ENCODE measurements at regions not wholly inside any gene's neighbourhood (a gene's known extent, or its start where the extent isn't known, plus 50 kb on each side); places are given as distances from the start of the nearest gene placed in this dataset.

DNA sequence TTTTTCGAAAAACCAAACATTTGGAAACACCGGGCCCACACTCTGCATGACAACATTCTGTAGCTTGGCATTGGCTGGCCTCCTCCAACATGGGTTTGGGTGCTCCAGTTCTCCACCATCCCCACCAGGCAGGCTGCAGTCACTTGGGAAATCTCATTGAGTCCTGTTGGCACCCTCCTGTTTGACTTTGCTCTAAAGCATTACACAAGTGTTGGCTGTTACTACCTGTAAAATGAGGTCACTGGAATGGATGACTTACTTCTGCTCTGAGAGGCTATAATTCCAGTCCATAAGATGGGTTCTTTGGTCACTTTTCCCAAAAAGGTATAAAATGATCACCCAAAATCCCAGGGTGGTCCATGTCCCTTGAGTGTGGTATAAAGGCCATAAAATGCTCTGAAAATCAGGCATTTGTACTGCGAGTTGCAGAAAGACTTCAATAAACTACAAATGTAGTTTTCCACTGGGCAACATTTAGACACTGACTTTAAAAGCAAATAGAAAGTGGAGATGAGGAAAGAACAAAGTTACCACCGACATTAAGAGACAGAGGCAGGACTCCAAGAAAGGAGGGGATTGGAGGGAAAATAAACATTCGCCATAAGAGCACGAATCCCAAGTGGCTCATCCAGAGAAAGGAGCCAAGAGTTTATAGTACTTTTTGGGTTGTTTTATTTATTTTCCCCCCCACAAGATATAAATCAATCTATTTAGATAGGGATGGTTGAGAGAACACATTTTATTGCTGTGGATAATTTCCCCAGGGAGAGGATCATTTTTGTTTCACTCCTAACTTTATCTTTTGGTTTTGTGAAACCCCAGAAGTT is 295.1 kb downstream of the TLE1 start (continued):
- TF ChIP-seq, protein P1, sequence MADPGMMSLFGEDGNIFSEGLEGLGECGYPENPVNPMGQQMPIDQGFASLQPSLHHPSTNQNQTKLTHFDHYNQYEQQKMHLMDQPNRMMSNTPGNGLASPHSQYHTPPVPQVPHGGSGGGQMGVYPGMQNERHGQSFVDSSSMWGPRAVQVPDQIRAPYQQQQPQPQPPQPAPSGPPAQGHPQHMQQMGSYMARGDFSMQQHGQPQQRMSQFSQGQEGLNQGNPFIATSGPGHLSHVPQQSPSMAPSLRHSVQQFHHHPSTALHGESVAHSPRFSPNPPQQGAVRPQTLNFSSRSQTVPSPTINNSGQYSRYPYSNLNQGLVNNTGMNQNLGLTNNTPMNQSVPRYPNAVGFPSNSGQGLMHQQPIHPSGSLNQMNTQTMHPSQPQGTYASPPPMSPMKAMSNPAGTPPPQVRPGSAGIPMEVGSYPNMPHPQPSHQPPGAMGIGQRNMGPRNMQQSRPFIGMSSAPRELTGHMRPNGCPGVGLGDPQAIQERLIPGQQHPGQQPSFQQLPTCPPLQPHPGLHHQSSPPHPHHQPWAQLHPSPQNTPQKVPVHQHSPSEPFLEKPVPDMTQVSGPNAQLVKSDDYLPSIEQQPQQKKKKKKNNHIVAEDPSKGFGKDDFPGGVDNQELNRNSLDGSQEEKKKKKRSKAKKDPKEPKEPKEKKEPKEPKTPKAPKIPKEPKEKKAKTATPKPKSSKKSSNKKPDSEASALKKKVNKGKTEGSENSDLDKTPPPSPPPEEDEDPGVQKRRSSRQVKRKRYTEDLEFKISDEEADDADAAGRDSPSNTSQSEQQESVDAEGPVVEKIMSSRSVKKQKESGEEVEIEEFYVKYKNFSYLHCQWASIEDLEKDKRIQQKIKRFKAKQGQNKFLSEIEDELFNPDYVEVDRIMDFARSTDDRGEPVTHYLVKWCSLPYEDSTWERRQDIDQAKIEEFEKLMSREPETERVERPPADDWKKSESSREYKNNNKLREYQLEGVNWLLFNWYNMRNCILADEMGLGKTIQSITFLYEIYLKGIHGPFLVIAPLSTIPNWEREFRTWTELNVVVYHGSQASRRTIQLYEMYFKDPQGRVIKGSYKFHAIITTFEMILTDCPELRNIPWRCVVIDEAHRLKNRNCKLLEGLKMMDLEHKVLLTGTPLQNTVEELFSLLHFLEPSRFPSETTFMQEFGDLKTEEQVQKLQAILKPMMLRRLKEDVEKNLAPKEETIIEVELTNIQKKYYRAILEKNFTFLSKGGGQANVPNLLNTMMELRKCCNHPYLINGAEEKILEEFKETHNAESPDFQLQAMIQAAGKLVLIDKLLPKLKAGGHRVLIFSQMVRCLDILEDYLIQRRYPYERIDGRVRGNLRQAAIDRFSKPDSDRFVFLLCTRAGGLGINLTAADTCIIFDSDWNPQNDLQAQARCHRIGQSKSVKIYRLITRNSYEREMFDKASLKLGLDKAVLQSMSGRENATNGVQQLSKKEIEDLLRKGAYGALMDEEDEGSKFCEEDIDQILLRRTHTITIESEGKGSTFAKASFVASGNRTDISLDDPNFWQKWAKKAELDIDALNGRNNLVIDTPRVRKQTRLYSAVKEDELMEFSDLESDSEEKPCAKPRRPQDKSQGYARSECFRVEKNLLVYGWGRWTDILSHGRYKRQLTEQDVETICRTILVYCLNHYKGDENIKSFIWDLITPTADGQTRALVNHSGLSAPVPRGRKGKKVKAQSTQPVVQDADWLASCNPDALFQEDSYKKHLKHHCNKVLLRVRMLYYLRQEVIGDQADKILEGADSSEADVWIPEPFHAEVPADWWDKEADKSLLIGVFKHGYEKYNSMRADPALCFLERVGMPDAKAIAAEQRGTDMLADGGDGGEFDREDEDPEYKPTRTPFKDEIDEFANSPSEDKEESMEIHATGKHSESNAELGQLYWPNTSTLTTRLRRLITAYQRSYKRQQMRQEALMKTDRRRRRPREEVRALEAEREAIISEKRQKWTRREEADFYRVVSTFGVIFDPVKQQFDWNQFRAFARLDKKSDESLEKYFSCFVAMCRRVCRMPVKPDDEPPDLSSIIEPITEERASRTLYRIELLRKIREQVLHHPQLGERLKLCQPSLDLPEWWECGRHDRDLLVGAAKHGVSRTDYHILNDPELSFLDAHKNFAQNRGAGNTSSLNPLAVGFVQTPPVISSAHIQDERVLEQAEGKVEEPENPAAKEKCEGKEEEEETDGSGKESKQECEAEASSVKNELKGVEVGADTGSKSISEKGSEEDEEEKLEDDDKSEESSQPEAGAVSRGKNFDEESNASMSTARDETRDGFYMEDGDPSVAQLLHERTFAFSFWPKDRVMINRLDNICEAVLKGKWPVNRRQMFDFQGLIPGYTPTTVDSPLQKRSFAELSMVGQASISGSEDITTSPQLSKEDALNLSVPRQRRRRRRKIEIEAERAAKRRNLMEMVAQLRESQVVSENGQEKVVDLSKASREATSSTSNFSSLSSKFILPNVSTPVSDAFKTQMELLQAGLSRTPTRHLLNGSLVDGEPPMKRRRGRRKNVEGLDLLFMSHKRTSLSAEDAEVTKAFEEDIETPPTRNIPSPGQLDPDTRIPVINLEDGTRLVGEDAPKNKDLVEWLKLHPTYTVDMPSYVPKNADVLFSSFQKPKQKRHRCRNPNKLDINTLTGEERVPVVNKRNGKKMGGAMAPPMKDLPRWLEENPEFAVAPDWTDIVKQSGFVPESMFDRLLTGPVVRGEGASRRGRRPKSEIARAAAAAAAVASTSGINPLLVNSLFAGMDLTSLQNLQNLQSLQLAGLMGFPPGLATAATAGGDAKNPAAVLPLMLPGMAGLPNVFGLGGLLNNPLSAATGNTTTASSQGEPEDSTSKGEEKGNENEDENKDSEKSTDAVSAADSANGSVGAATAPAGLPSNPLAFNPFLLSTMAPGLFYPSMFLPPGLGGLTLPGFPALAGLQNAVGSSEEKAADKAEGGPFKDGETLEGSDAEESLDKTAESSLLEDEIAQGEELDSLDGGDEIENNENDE (IDR thresholded peaks at IDR 0.05; ENCODE audit: insufficient replicate concordance, low read length) = no peak
- TF ChIP-seq EP300 (IDR thresholded peaks at IDR 0.05; ENCODE audit: borderline replicate concordance in 1 of 2, low read depth in 2 of 2, low read length in 2 of 2) (no peak), TCF12 (IDR thresholded peaks at IDR 0.05; ENCODE audit: low read depth, low read length) (no peak), EZH2 (IDR thresholded peaks at IDR 0.05; ENCODE audit: low read depth, low read length, severe bottlenecking) (no peak), EGR1 (IDR thresholded peaks at IDR 0.05; ENCODE audit: borderline replicate concordance, low read depth, low read length) (no peak), RAD21 (IDR thresholded peaks at IDR 0.05 in 1 of 2, conservative IDR thresholded peaks at IDR 0.05 in 1 of 2; ENCODE audit: low read depth in 2 of 2, low read length in 2 of 2) (no peak), POLR2A (IDR thresholded peaks at IDR 0.05; ENCODE audit: control extremely low read depth in 1 of 2, low read depth in 2 of 2, low read length in 2 of 2) (no peak), HDAC6 (IDR thresholded peaks at IDR 0.05; ENCODE audit: low read depth, low read length) (no peak), SIRT6 (IDR thresholded peaks at IDR 0.05; ENCODE audit: low read length) (no peak)
